Activated T-cell treated with anti-CD3 and anti-CD28 coated beads, Interleukin-2, amount 50 U/mL, for 48 hours (primary cell): ENCODE measurements at regions not wholly inside any gene's neighbourhood (a gene's known extent, or its start where the extent isn't known, plus 50 kb on each side); places are given as distances from the start of the nearest gene placed in this dataset.

Experiments
- DNase-seq, 2 experiments: peaks; one replicate each; pipeline ENCODE4 v3.0.0-alpha.2; 2020

GRCh38 chr21:26736449-26736848, 108.8 kb downstream of the ADAMTS1 start:
- no peak for DNase-seq

- peak; percentile 38 to 42 for DNase-seq
These were observed 112.6 kb downstream of the ADAMTS1 start for GRCh38 chr21:26732432-26733221.

GRCh38 chr21:26719750-26720149, 125.5 kb downstream of the ADAMTS1 start:
- DNase-seq = no peak

GRCh38 chr21:26717146-26717739, 128.0 kb downstream of the ADAMTS1 start:
- DNase-seq = no peak

- DNase-seq = peak in 1 of 2 experiments; percentile 28
These were observed 129.2 kb downstream of the ADAMTS1 start for GRCh38 chr21:26715878-26716506.

GRCh38 chr21:26715116-26715515, 130.1 kb downstream of the ADAMTS1 start:
- no peak for DNase-seq

GRCh38 chr21:26710155-26710554, 135.1 kb downstream of the ADAMTS1 start:
- DNase-seq = no peak

GRCh38 chr21:26709090-26709489, 136.0 kb upstream of the CYYR1 start:
- DNase-seq = no peak

GRCh38 chr21:26708223-26708800, 135.2 kb upstream of the CYYR1 start:
- DNase-seq = no peak

- DNase-seq = no peak
These were observed 134.2 kb upstream of the CYYR1 start for GRCh38 chr21:26707246-26707645.

GRCh38 chr21:26698416-26698815, 125.3 kb upstream of the CYYR1 start:
- DNase-seq = no peak

GRCh38 chr21:26691416-26691815, 118.3 kb upstream of the CYYR1 start:
- DNase-seq = no peak

- no peak for DNase-seq
These were observed 113.6 kb upstream of the CYYR1 start for GRCh38 chr21:26686705-26687104.

GRCh38 chr21:26686278-26686677, 113.2 kb upstream of the CYYR1 start:
- DNase-seq = peak; percentile 20 to 22

- no peak for DNase-seq
These were observed 111.8 kb upstream of the CYYR1 start for GRCh38 chr21:26684889-26685288.

- DNase-seq = no peak
These were observed 110.9 kb upstream of the CYYR1 start for GRCh38 chr21:26683996-26684395.

- DNase-seq = no peak
These were observed 106.2 kb upstream of the CYYR1 start for GRCh38 chr21:26679284-26679683.

GRCh38 chr21:26674323-26674722, 101.2 kb upstream of the CYYR1 start:
- DNase-seq = no peak

GRCh38 chr21:26669215-26669764, 96.2 kb upstream of the CYYR1 start:
- no peak for DNase-seq

GRCh38 chr21:26659757-26660156, 86.7 kb upstream of the CYYR1 start:
- DNase-seq = no peak

- DNase-seq = no peak
These were observed 86.1 kb upstream of the CYYR1 start for GRCh38 chr21:26659182-26659581.

GRCh38 chr21:26655460-26655859, 82.4 kb upstream of the CYYR1 start:
- DNase-seq = no peak

GRCh38 chr21:26653430-26653829, 80.3 kb upstream of the CYYR1 start:
- DNase-seq = no peak
